ENCODE measurements at regions not wholly inside any gene's neighbourhood (a gene's known extent, or its start where the extent isn't known, plus 50 kb on each side); places are given as distances from the start of the nearest gene placed in this dataset.
A peak's percentile ranks its signal among the peaks of the same experiment; 100 is the strongest.

DNA sequence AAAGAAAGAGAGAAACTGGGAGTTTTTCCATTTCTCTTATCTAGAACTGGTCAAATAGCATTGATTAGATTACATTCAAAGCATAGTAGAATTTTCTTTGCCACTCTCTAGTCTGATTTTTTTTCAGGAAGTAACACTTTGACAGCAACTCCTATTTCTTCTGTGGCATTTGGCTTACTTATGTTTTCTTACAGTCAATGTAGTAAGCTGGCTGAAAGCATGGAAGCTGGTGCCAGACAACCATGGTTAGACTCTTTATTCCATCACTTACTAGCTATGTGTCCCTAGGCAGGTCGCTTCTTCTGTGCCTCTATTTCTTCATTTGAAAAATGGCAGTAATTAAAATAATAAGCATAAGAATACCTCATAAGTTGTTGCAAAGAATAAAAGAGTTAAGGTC lies 54.2 kb upstream of the OPRM1 start:
- TF ChIP-seq SIN3A (IDR thresholded peaks at IDR 0.05; ENCODE audit: borderline replicate concordance, insufficient read depth, low read length) (no peak), FOXP2 (optimal IDR thresholded peaks at IDR 0.05; ENCODE audit: borderline replicate concordance, extremely low read depth, extremely low read length, insufficient read depth) (no peak), TAF1 (IDR thresholded peaks at IDR 0.05; ENCODE audit: borderline replicate concordance, insufficient read depth, low read length) (no peak), POLR2AphosphoS5 (IDR thresholded peaks at IDR 0.05; ENCODE audit: low read depth, low read length) (no peak)
- TF ChIP-seq, protein P1, sequence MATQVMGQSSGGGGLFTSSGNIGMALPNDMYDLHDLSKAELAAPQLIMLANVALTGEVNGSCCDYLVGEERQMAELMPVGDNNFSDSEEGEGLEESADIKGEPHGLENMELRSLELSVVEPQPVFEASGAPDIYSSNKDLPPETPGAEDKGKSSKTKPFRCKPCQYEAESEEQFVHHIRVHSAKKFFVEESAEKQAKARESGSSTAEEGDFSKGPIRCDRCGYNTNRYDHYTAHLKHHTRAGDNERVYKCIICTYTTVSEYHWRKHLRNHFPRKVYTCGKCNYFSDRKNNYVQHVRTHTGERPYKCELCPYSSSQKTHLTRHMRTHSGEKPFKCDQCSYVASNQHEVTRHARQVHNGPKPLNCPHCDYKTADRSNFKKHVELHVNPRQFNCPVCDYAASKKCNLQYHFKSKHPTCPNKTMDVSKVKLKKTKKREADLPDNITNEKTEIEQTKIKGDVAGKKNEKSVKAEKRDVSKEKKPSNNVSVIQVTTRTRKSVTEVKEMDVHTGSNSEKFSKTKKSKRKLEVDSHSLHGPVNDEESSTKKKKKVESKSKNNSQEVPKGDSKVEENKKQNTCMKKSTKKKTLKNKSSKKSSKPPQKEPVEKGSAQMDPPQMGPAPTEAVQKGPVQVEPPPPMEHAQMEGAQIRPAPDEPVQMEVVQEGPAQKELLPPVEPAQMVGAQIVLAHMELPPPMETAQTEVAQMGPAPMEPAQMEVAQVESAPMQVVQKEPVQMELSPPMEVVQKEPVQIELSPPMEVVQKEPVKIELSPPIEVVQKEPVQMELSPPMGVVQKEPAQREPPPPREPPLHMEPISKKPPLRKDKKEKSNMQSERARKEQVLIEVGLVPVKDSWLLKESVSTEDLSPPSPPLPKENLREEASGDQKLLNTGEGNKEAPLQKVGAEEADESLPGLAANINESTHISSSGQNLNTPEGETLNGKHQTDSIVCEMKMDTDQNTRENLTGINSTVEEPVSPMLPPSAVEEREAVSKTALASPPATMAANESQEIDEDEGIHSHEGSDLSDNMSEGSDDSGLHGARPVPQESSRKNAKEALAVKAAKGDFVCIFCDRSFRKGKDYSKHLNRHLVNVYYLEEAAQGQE (IDR thresholded peaks at IDR 0.05; ENCODE audit: insufficient read depth in 1 of 2, low read depth in 2 of 2, low read length in 2 of 2): no peak

DNA sequence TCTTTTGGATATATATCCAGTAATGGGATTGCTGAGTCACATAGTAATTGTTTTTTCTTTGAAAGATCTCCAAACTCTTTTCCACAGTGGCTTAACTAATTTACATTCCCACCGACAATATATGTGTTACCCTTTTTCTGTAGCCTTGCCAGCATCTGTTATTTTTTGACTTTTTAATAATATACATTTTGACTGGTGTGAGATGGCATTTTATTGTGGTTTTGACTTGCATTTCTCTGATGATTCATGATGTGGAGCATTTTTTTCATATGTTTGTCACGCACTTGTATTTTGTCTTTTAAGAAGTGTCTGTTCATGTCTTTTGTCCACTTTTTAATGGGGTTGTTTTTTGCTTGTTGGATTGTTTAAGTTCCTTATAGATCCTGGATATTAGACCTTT lies 58.9 kb upstream of the OPRM1 start:
- no peak for TF ChIP-seq SIN3A (IDR thresholded peaks at IDR 0.05; ENCODE audit: borderline replicate concordance, insufficient read depth, low read length)
- no peak for TF ChIP-seq POLR2AphosphoS5 (IDR thresholded peaks at IDR 0.05; ENCODE audit: low read depth, low read length)
- TF ChIP-seq FOXP2 (optimal IDR thresholded peaks at IDR 0.05; ENCODE audit: borderline replicate concordance, extremely low read depth, extremely low read length, insufficient read depth): no peak
- TF ChIP-seq TAF1 (IDR thresholded peaks at IDR 0.05; ENCODE audit: borderline replicate concordance, insufficient read depth, low read length): no peak

DNA sequence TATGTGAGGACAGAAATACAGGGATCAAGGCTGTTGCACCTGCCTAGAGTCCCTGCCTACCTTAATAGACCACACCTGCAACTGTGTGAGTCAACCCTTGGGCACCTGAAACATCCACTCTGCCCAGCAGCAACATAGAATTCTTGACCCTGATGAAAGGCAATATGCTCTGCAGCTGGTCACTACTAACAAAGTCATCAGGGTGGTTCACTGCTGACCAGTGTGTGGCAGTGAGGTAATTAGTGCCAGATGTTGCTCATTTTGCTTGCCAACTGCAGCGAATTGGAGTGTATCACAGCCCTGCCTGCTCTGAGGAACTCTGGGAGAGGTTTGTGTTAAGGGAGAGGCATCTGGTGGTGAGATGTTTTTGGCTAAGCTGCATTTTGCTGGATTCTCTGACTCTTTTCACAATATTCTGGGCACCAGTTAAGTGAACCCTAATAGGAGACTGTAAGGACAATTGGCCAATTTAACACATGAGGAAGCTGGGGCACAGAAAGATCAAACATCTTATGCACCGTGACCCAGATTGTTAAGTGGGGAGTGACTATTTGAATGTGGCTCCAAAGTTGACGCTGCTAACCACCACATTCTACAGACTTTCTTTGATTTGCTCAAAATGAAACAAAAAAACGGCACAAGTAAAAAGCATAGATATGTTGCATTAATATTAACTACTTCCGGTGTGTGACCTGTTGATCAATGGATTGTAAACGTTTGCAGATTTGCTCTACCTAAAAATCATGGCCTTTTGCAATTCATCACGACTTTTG lies 61.9 kb upstream of the OPRM1 start:
- TF ChIP-seq, protein P1 (IDR thresholded peaks at IDR 0.05; ENCODE audit: insufficient read depth in 1 of 2, low read depth in 2 of 2, low read length in 2 of 2): no peak
- TF ChIP-seq FOXP2 (optimal IDR thresholded peaks at IDR 0.05; ENCODE audit: borderline replicate concordance, extremely low read depth, extremely low read length, insufficient read depth): peak; percentile 36
- no peak for TF ChIP-seq POLR2AphosphoS5 (IDR thresholded peaks at IDR 0.05; ENCODE audit: low read depth, low read length)

DNA sequence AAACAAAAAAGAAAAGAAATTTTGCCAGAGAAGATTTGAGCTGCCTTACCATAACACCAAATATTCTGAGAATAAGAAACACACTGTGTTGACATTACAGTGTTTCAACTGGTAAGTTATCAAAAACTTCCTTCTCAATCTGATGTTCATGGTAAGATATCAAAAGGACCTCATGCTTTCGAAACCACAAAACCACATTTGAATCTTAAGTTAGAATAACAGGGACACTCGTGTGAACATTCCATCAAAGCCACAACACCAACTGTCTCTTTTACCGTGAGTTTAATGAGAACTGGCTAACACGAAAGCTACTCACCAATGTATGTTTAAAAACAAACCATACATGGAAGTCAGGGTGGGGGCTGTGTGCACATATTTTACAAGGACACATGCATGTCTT lies 73.0 kb upstream of the OPRM1 start:
- no peak for TF ChIP-seq POLR2AphosphoS5 (IDR thresholded peaks at IDR 0.05; ENCODE audit: low read depth, low read length)
- no peak for TF ChIP-seq TAF1 (IDR thresholded peaks at IDR 0.05; ENCODE audit: borderline replicate concordance, insufficient read depth, low read length)
- TF ChIP-seq, protein P1 (IDR thresholded peaks at IDR 0.05; ENCODE audit: insufficient read depth in 1 of 2, low read depth in 2 of 2, low read length in 2 of 2): no peak
- TF ChIP-seq SIN3A (IDR thresholded peaks at IDR 0.05; ENCODE audit: borderline replicate concordance, insufficient read depth, low read length): no peak

DNA sequence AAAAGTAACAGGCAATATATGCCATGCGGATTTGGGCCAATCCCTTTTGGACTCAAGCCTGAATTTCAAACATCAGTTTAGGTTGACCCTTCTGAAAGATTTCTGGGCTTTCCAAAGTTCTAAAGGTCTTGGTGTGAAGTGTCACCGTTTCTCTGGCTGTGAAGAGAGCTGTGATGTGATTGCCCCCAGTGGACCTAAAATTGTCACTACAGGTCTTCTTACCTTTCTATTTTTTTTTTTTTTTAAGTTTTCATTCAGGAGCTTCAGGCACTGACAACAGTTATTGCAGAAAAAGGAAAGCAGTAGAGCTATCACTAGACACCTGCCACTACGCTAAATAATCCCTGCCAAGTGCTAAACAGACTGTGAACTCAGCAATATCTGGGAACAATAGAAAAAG lies 75.7 kb upstream of the OPRM1 start:
- TF ChIP-seq TAF1 (IDR thresholded peaks at IDR 0.05; ENCODE audit: borderline replicate concordance, insufficient read depth, low read length) (no peak), SIN3A (IDR thresholded peaks at IDR 0.05; ENCODE audit: borderline replicate concordance, insufficient read depth, low read length) (no peak), POLR2AphosphoS5 (IDR thresholded peaks at IDR 0.05; ENCODE audit: low read depth, low read length) (no peak), FOXP2 (optimal IDR thresholded peaks at IDR 0.05; ENCODE audit: borderline replicate concordance, extremely low read depth, extremely low read length, insufficient read depth) (no peak)
- TF ChIP-seq, protein P1 (IDR thresholded peaks at IDR 0.05; ENCODE audit: insufficient read depth in 1 of 2, low read depth in 2 of 2, low read length in 2 of 2): no peak

Data from PFSK-1 (cell line).